Left lobe of liver (tissue), 2 donors: ENCODE measurements at regions not wholly inside any gene's neighbourhood (a gene's known extent, or its start where the extent isn't known, plus 50 kb on each side); places are given as distances from the start of the nearest gene placed in this dataset.
"Not testable (repeated sequence)": the region's sequence is repeated elsewhere in the genome, so short reads cannot be mapped to it uniquely, and the experiment has no call there.

Experiments
- ATAC-seq: fragments of 200-7000 bp; cut with Tn5 transposase; one replicate; pipeline ENCODE4 v1.9.1; 2020; ENCODE audit warnings: mild to moderate bottlenecking, moderate library complexity
- DNase-seq: peaks from one replicate; pipeline ENCODE4 v3.0.0-alpha.2; 2020; ENCODE audit warnings: low spot score
- donor health status: DM: no; HTN: no; CAD: no; lungs with moderate emphysema.
- donor health status: DM: no; HTN: yes; CAD: no.

DNA sequence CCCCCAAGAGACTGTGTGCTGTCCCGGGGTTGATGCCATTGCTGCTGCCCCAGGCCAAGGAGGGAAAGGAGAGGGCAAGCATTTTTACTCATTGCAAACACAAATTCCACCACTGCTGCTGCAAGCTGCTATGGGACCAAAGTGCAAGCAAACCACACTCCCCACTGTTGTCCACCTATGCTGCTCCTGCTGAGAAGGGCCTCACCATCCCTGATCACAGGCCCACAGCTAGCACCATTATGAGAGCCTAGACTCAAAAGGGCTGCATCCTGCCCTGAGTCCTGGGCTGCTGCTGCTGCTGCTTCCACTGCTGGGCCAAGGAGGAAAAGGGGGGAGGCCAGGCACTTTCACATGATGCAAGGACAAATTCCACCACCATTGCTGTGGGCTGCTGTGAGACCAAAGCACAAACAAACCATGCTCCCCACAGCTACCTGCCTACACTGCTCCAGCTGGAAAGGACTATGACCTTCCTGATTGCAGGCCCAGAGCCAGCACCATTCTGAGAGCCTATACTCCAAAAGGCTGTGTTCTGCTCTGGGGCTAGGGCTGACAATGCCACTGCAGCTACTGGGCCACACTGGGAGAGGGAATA is 218.2 kb upstream of the ZCCHC13 start:
- DNase-seq = peak; percentile 46

GRCh38 chrX:74080165-74080564 is 223.8 kb upstream of the ZCCHC13 start:
- ATAC-seq (no peak), DNase-seq (no peak)

More for the DNA sequence above, 218.2 kb upstream of the ZCCHC13 start:
- ATAC-seq = peak; percentile 96

DNA sequence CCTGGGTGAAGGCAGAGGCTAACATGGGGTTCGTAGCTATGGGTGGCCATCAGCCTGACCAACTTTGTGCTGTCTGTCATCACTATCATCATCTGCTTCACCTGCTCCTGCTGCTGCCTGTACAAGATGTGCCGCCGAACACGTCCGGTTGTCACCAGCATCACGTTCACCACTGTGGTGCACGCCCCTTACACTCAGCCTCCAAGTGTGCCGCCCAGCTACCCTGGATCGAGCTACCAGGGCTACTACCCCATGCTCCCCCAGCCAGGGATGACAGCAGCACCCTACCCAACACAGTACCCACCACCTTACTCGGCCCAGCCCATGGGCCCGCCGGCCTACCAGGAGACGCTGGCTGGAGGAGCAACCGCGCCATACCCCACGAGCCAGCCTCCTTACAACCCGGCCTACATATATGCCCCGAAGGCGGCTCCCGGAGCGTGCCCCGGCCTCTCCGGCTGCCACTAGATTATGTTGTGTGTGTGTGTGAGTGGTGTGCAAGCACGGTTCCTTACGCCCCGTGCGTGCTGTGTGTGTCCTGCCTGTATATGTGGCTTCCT is 213.4 kb upstream of the XIST start:
- DNase-seq = no peak
- no peak for ATAC-seq

- DNase-seq (no peak), ATAC-seq (no peak)
These were observed 211.1 kb upstream of the XIST start for GRCh38 chrX:74063426-74064155.

GRCh38 chrX:74061879-74062278 is 209.4 kb upstream of the XIST start:
- DNase-seq = no peak
- no peak for ATAC-seq

- no peak for ATAC-seq
- no peak for DNase-seq
These were observed 196.6 kb upstream of the XIST start for GRCh38 chrX:74049126-74049525.

GRCh38 chrX:74034066-74034465 is 181.6 kb upstream of the XIST start:
- ATAC-seq, DNase-seq: not testable (repeated sequence)

- not testable (repeated sequence) for DNase-seq, ATAC-seq
These were observed 179.0 kb upstream of the XIST start for GRCh38 chrX:74031527-74031926.

DNA sequence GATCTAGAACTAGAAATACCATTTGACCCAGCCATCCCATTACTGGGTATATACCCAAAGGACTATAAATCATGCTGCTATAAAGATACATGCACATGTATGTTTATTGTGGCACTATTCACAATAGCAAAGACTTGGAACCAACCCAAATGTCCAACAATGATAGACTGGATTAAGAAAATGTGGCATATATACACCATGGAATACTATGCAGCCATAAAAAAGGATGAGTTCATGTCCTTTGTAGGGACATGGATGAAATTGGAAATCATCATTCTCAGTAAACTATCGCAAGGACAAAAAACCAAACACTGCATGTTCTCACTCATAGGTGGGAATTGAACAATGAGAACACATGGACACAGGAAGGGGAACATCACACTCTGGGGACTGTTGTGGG is 178.3 kb upstream of the XIST start:
- ATAC-seq = not testable (repeated sequence)

DNA sequence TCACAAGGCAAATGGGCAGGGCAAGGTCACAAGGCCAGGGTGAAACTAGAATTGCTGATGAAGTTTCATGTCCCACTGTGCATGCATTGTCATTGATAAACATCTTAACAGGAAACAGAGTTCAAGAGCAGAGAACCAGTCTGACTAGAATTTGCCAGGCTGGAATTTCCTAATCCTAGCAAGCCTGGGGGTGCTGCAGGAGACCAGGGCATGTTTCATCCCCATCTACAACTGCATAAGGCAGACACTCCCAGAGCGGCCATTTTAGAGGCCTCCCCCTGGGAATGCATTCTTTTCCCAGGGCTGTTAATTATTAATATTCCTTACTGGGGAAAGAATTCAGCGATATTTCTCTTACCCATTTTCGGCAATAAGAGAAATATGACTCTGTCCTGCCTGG is 172.6 kb upstream of the XIST start:
- not testable (repeated sequence) for DNase-seq, ATAC-seq

More for the DNA sequence above, 178.3 kb upstream of the XIST start:
- not testable (repeated sequence) for DNase-seq

GRCh38 chrX:74023203-74023602 is 170.7 kb upstream of the XIST start:
- DNase-seq (no peak), ATAC-seq (no peak)

DNA sequence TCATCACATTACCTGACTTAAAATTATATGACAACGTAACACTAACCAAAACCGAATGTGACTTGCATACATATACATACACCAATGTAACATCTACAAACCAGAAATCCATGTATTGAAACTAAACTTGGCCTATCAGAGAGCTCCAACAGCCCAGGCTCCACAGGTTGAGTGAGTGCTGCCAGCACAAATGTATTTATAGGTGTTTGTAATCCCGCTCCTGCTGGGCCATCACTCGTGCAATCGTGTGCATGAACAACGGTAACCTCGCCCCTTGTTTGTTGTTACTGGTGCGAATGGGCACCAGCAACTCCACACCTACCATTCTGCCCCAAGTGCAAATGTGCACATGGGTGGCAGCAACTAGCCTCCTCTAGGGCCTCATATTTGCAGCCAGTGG is 165.7 kb upstream of the XIST start:
- no peak for ATAC-seq
- DNase-seq = no peak

DNA sequence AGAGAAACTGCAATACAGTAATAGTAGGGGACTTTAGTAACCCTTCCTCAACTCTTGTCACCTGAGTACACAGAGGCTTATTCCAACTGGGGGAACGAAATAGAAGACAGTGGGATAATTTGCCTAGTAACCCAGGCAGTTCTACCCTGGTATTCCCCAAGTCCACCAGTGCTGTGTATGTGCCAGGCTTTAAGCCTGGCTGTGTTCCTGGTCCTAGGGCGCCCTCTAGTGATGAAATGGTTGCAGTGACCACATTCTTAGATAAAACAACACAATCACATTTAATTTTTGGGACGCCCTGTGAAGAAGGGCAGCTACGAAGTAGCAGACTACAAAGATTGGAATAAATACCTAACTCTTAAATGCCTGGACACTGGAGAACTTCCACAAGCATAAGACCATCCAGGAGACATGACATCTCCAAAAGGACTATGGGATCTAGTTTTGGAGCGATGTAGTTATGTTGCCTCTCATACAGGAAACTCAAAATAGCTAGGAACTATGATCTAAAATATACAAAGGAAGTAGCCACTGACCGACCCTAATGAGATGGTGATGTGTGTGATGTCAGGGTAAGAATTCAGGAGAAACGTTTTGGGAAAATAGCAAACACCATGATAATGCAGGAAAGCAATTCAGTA is 163.0 kb upstream of the XIST start:
- DNase-seq (peak; percentile 51), ATAC-seq (peak; percentile 99)

DNA sequence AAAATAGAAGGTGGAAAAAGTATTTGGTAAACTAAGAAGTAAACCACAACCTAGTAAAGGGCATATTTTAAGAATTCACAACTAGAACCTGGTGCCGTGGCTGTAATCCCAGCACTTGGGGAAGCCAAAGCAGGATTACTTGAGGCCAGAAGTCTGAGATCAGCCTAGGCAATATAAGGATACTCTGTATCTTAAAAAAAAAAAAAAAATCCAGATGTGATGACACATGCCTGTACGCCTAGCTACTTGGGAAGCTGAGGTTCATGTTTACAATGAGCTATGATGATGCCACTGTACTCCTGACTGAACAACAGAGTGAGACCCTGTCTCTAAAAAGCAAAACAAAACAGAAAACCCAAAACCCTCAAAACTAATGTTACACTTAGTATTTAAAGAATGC is 156.5 kb upstream of the XIST start:
- no peak for ATAC-seq

DNA sequence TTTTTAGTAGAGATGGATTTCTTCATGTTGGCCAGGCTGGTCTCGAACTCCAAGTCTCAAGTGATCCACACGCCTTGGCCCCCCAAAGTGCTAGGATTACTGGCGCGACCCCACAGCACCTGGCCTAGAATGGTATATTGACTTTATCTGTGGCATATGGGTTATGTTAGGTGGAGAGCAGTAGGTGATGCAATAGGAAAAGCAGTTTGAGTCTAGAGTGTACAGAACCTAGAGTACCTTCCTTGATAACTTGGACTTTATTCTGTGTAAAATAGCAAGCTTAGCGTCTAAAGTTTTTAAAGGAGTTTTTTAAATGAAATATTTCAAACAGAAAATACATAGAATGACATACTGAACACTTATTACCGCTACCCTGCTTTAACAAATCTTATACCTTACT is 139.5 kb upstream of the XIST start:
- DNase-seq (no peak), ATAC-seq (peak; percentile 84)

More for the DNA sequence above, 156.5 kb upstream of the XIST start:
- no peak for DNase-seq

GRCh38 chrX:73987166-73987565 is 134.7 kb upstream of the XIST start:
- no peak for ATAC-seq
- no peak for DNase-seq

DNA sequence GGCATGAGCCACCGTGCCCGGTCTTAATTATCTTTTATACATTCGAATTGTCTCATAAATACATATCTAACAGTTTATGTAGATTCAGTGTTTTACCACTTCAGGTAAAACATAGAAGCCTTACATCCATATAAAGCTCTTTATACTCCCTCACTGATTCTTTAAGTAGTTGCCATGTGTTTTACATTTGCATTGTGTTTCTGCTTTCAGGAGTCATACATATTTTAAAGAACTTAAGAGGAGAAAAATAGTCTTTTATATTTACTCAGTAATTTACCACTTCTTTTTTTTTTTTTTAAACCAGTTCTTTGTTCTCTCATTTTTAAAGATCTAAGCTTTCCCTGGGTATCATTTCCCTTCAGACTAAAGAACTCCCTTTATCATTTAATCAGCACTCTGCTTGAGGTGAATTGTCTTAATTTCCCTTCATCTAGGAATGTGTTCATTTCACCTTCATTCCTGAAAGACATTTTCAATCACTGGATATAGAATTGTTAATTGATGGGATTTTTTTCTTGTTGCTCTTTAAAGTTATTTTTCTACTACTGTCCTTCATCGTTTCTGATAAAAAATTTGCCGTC is 127.1 kb upstream of the XIST start:
- ATAC-seq (no peak), DNase-seq (no peak)

- ATAC-seq = no peak
These were observed 125.1 kb upstream of the XIST start for GRCh38 chrX:73977542-73978169.

GRCh38 chrX:73967461-73967860 is 114.9 kb upstream of the XIST start:
- not testable (repeated sequence) for DNase-seq, ATAC-seq

More at GRCh38 chrX:73977542-73978169, 125.1 kb upstream of the XIST start:
- DNase-seq = no peak

DNA sequence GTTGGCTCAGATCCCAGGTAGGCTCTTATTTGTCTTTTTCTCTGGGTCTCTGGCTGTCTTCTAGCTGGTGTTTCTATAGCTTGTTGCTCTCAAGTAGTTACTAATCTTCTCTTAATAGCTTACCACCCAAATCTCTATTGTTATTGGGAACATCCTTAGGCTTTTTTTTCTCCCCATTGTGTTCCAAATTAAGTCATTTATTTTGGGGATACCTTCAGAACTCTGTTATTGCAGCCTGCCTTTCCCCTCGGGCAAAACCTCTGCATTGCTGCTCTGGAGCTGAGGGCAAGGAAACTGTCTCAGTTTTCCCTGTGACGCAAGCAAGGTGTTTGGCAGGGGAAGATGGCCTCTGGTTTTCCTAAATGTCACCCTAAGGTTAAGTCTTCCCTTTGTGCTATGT is 113.3 kb upstream of the XIST start:
- DNase-seq (no peak), ATAC-seq (no peak)

- ATAC-seq = no peak
- no peak for DNase-seq
These were observed 112.1 kb upstream of the XIST start for GRCh38 chrX:73964579-73964978.
